HEK293 (cell line): ENCODE measurements at regions not wholly inside any gene's neighbourhood (a gene's known extent, or its start where the extent isn't known, plus 50 kb on each side); places are given as distances from the start of the nearest gene placed in this dataset.

Experiments used
- CTCF ChIA-PET: fragments of 350-600 bp; formaldehyde crosslinking; extraction: SDS; loops from one replicate; lab custom pipeline; 2021; ENCODE audit warnings: antibody characterized with exemption; lab: Yijun Ruan, JAX
- POLR2A ChIA-PET: fragments of 300-600 bp; formaldehyde crosslinking; extraction: SDS; loops from one replicate; lab custom pipeline; 2020; ENCODE audit warnings: antibody characterized with exemption, inconsistent platforms; lab: Yijun Ruan, JAX
- H3K27ac ChIP-seq: fragments of 200-500 bp; sonication (Bioruptor generic); 2 replicates; pipeline ENCODE4 v1.5.1; 2014; ENCODE audit warnings: low read depth, low read length, control low read depth, inconsistent platforms; ENCODE audit errors: extremely low read depth
- H3K36me3 ChIP-seq, 2 experiments: fragments of 200-500 bp in 1 of 2; sonication (Bioruptor generic) in 1 of 2; 1 replicate in 1 of 2; 2 replicates in 1 of 2; pipeline ENCODE4 v1.5.1; 2014 to 2017; ENCODE audit warnings: inconsistent platforms in 2 of 2, low read length in 2 of 2; ENCODE audit not compliant: control insufficient read depth in 2 of 2, insufficient read depth in 1 of 2
- H3K4me1 ChIP-seq: fragments of 200-500 bp; sonication (Bioruptor generic); 2 replicates; pipeline ENCODE4 v1.5.1; 2014; ENCODE audit warnings: mild to moderate bottlenecking, low read length, inconsistent platforms; ENCODE audit not compliant: control insufficient read depth, insufficient read depth
- H3K4me3 ChIP-seq: 2 replicates; pipeline ENCODE4 v1.5.1; 2011; ENCODE audit warnings: low read depth, mild to moderate bottlenecking, control low read depth, low read length, moderate library complexity
- H3K9me3 ChIP-seq: fragments of 200-500 bp; sonication (Bioruptor generic); 2 replicates; pipeline ENCODE4 v1.5.1; 2014; ENCODE audit warnings: low read depth, low read length, inconsistent platforms; ENCODE audit not compliant: control insufficient read depth, insufficient read depth
- BCL11B ChIP-seq: fragments of 450-650 bp; formaldehyde crosslinking; IDR thresholded peaks from 2 replicates; pipeline ENCODE4 v1.5.1; 2016; ENCODE audit warnings: low read depth, missing biosample characterization, missing genetic modification characterization
- GLI2 ChIP-seq: fragments of 450-650 bp; formaldehyde crosslinking; IDR thresholded peaks from 2 replicates; pipeline ENCODE4; 2017; ENCODE audit warnings: missing biosample characterization, missing genetic modification characterization, low read depth, borderline replicate concordance
- KLF8 ChIP-seq: fragments of 450-650 bp; formaldehyde crosslinking; IDR thresholded peaks from 2 replicates; pipeline ENCODE4 v1.5.1; 2016; ENCODE audit warnings: missing biosample characterization, missing genetic modification characterization
- YY1 ChIP-seq: fragments of 450-650 bp; formaldehyde crosslinking; IDR thresholded peaks from 2 replicates; pipeline ENCODE4 v1.5.1; 2018; ENCODE audit warnings: missing biosample characterization, missing genetic modification characterization
- ZBTB21 ChIP-seq: fragments of 450-650 bp; formaldehyde crosslinking; IDR thresholded peaks from 2 replicates; pipeline ENCODE4 v1.5.1; 2017; ENCODE audit warnings: missing biosample characterization, missing genetic modification characterization
- ZFP41 ChIP-seq: fragments of 450-650 bp; formaldehyde crosslinking; IDR thresholded peaks from 2 replicates; pipeline ENCODE4 v1.5.1; 2016; ENCODE audit warnings: missing biosample characterization, missing genetic modification characterization, borderline replicate concordance
- ZNF114 ChIP-seq: fragments of 450-650 bp; formaldehyde crosslinking; IDR thresholded peaks from 2 replicates; pipeline ENCODE4 v1.5.0; 2017; ENCODE audit warnings: missing biosample characterization, missing genetic modification characterization
- ZNF155 ChIP-seq: fragments of 450-650 bp; formaldehyde crosslinking; IDR thresholded peaks from 2 replicates; pipeline ENCODE4 v1.5.1; 2016; ENCODE audit warnings: missing biosample characterization, missing genetic modification characterization
- ZNF169 ChIP-seq: fragments of 450-650 bp; formaldehyde crosslinking; IDR thresholded peaks from 2 replicates; pipeline ENCODE4 v1.5.1; 2016; ENCODE audit warnings: missing biosample characterization, missing genetic modification characterization
- ZNF274 ChIP-seq, 2 experiments: fragments of 200-500 bp in 1 of 2; fragments of 450-650 bp in 1 of 2; sonication (Bioruptor generic) in 1 of 2; formaldehyde crosslinking in 1 of 2; IDR thresholded peaks; 2 replicates each; pipeline versions ENCODE4 v1.5.1 to v1.6.1; 2014 to 2016; ENCODE audit warnings: borderline replicate concordance in 1 of 2, inconsistent platforms in 1 of 2, low read length in 1 of 2, missing biosample characterization in 1 of 2, missing genetic modification characterization in 1 of 2
- ZNF37A ChIP-seq: fragments of 450-650 bp; IDR thresholded peaks from 2 replicates; pipeline ENCODE4 v1.5.1; 2018; ENCODE audit warnings: missing biosample characterization, missing genetic modification characterization
- ZNF416 ChIP-seq: fragments of 450-650 bp; formaldehyde crosslinking; IDR thresholded peaks from 2 replicates; pipeline ENCODE4 v1.5.1; 2016; ENCODE audit warnings: missing biosample characterization, missing genetic modification characterization
- ZNF560 ChIP-seq: fragments of 450-650 bp; formaldehyde crosslinking; IDR thresholded peaks from 2 replicates; pipeline ENCODE4 v1.5.1; 2017; ENCODE audit warnings: missing biosample characterization, missing genetic modification characterization, borderline replicate concordance
- ZNF624 ChIP-seq: fragments of 450-650 bp; formaldehyde crosslinking; IDR thresholded peaks from 2 replicates; pipeline ENCODE4 v1.5.1; 2017; ENCODE audit warnings: missing biosample characterization, missing genetic modification characterization
- ZNF776 ChIP-seq: fragments of 450-650 bp; formaldehyde crosslinking; IDR thresholded peaks from 2 replicates; pipeline ENCODE4 v1.5.0; 2017; ENCODE audit warnings: missing biosample characterization, missing genetic modification characterization, borderline replicate concordance
- TF ChIP-seq, protein P1 (sequence below): fragments of 450-650 bp; formaldehyde crosslinking; IDR thresholded peaks from 2 replicates; pipeline ENCODE4 v1.5.1; 2016; ENCODE audit warnings: missing biosample characterization, missing genetic modification characterization
- TF ChIP-seq, protein P2 (sequence below): fragments of 450-650 bp; formaldehyde crosslinking; IDR thresholded peaks from 2 replicates; pipeline ENCODE4 v1.5.1; 2016; ENCODE audit warnings: missing biosample characterization, missing genetic modification characterization
- TF ChIP-seq, protein P3 (sequence below): fragments of 450-650 bp; formaldehyde crosslinking; IDR thresholded peaks from 2 replicates; pipeline ENCODE4 v1.5.1; 2017; ENCODE audit warnings: missing biosample characterization, missing genetic modification characterization
- TF ChIP-seq, protein P4 (sequence below): fragments of 450-650 bp; formaldehyde crosslinking; IDR thresholded peaks from 2 replicates; pipeline ENCODE4 v1.5.1; 2016; ENCODE audit warnings: missing biosample characterization, missing genetic modification characterization
- TF ChIP-seq, protein P5 (sequence below): fragments of 450-650 bp; formaldehyde crosslinking; IDR thresholded peaks from 2 replicates; pipeline ENCODE4 v1.5.1; 2016; ENCODE audit warnings: missing biosample characterization, missing genetic modification characterization, borderline replicate concordance

DNA sequence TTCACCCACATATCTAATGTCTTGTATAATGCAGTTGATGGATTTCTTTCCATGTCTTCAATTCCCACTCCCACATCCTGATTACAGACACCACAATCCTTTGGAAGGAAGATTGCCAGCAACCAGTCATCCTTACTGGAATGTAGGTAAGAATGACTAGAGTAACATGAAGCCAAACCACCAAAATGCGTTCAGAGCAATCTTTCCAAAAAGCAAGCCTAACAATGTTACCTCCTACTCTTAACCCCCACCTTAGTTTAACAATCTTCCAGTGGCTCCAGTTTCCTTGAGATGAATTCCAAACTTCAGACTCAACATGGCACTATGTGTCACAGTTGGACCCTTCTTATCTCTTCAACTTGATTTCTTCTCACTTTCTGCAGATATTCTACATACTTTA lies 685.6 kb downstream of the DOK5 start:
- no peak overlapping the region for H3K4me3 ChIP-seq
- TF ChIP-seq ZNF274 (IDR thresholded peaks at IDR 0.05; ENCODE audit: low read length) (no peak), ZNF274 (tag by site-specific recombination; IDR thresholded peaks at IDR 0.05; ENCODE audit: borderline replicate concordance) (no peak), ZNF37A (tag by site-specific recombination) (no peak), BCL11B (no peak), ZNF624 (tag by site-specific recombination) (no peak), ZNF416 (tag by site-specific recombination) (no peak), ZBTB21 (no peak), ZNF560 (tag by site-specific recombination) (no peak), ZNF155 (tag by site-specific recombination) (no peak), KLF8 (tag by site-specific recombination) (no peak), ZFP41 (tag by site-specific recombination) (no peak), ZNF114 (tag by site-specific recombination) (no peak), YY1 (tag by site-specific recombination) (no peak), GLI2 (no peak), ZNF169 (tag by site-specific recombination) (no peak), ZNF776 (tag by site-specific recombination) (no peak)
- TF ChIP-seq, protein P1, sequence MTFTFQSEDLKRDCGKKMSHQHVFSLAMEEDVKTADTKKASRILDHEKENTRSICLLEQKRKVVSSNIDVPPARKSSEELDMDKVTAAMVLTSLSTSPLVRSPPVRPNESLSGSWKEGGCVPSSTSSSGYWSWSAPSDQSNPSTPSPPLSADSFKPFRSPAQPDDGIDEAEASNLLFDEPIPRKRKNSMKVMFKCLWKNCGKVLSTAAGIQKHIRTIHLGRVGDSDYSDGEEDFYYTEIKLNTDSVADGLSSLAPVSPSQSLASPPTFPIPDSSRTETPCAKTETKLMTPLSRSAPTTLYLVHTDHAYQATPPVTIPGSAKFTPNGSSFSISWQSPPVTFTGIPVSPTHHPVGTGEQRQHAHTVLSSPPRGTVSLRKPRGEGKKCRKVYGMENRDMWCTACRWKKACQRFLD (tag by site-specific recombination): no peak
- TF ChIP-seq, protein P2, sequence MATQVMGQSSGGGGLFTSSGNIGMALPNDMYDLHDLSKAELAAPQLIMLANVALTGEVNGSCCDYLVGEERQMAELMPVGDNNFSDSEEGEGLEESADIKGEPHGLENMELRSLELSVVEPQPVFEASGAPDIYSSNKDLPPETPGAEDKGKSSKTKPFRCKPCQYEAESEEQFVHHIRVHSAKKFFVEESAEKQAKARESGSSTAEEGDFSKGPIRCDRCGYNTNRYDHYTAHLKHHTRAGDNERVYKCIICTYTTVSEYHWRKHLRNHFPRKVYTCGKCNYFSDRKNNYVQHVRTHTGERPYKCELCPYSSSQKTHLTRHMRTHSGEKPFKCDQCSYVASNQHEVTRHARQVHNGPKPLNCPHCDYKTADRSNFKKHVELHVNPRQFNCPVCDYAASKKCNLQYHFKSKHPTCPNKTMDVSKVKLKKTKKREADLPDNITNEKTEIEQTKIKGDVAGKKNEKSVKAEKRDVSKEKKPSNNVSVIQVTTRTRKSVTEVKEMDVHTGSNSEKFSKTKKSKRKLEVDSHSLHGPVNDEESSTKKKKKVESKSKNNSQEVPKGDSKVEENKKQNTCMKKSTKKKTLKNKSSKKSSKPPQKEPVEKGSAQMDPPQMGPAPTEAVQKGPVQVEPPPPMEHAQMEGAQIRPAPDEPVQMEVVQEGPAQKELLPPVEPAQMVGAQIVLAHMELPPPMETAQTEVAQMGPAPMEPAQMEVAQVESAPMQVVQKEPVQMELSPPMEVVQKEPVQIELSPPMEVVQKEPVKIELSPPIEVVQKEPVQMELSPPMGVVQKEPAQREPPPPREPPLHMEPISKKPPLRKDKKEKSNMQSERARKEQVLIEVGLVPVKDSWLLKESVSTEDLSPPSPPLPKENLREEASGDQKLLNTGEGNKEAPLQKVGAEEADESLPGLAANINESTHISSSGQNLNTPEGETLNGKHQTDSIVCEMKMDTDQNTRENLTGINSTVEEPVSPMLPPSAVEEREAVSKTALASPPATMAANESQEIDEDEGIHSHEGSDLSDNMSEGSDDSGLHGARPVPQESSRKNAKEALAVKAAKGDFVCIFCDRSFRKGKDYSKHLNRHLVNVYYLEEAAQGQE (tag by site-specific recombination): no peak
- TF ChIP-seq, protein P3, sequence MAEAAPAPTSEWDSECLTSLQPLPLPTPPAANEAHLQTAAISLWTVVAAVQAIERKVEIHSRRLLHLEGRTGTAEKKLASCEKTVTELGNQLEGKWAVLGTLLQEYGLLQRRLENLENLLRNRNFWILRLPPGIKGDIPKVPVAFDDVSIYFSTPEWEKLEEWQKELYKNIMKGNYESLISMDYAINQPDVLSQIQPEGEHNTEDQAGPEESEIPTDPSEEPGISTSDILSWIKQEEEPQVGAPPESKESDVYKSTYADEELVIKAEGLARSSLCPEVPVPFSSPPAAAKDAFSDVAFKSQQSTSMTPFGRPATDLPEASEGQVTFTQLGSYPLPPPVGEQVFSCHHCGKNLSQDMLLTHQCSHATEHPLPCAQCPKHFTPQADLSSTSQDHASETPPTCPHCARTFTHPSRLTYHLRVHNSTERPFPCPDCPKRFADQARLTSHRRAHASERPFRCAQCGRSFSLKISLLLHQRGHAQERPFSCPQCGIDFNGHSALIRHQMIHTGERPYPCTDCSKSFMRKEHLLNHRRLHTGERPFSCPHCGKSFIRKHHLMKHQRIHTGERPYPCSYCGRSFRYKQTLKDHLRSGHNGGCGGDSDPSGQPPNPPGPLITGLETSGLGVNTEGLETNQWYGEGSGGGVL: no peak
- TF ChIP-seq, protein P4, sequence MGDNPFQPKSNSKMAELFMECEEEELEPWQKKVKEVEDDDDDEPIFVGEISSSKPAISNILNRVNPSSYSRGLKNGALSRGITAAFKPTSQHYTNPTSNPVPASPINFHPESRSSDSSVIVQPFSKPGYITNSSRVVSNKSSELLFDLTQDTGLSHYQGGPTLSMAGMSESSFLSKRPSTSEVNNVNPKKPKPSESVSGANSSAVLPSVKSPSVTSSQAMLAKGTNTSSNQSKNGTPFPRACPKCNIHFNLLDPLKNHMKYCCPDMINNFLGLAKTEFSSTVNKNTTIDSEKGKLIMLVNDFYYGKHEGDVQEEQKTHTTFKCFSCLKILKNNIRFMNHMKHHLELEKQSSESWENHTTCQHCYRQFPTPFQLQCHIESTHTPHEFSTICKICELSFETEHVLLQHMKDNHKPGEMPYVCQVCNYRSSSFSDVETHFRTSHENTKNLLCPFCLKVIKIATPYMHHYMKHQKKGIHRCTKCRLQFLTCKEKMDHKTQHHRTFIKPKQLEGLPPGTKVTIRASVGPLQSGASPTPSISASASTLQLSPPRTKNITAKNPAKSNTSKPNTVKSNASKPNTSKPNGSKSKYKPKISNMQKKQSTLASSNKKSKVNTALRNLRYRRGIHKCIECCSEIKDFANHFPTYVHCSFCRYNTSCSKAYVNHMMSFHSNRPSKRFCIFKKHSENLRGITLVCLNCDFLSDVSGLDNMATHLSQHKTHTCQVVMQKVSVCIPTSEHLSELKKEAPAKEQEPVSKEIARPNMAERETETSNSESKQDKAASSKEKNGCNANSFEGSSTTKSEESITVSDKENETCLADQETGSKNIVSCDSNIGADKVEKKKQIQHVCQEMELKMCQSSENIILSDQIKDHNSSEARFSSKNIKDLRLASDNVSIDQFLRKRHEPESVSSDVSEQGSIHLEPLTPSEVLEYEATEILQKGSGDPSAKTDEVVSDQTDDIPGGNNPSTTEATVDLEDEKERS: no peak
- TF ChIP-seq, protein P5, sequence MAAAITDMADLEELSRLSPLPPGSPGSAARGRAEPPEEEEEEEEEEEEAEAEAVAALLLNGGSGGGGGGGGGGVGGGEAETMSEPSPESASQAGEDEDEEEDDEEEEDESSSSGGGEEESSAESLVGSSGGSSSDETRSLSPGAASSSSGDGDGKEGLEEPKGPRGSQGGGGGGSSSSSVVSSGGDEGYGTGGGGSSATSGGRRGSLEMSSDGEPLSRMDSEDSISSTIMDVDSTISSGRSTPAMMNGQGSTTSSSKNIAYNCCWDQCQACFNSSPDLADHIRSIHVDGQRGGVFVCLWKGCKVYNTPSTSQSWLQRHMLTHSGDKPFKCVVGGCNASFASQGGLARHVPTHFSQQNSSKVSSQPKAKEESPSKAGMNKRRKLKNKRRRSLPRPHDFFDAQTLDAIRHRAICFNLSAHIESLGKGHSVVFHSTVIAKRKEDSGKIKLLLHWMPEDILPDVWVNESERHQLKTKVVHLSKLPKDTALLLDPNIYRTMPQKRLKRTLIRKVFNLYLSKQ (tag by site-specific recombination): no peak
- TF ChIP-seq, all 188 proteins: peak for 0
- ChIA-PET POLR2A (no interaction called here), CTCF (no interaction called here)
- Histone ChIP-seq H3K27ac (no peak overlapping the region), H3K4me1 (no peaks in the 10 kb centered on the region), H3K36me3 (no peaks in the 10 kb centered on the region), H3K9me3 (no peaks in the 10 kb centered on the region)
